ENCODE measurements at regions not wholly inside any gene's neighbourhood (a gene's known extent, or its start where the extent isn't known, plus 50 kb on each side); places are given as distances from the start of the nearest gene placed in this dataset.
"Not testable (repeated sequence)": the region's sequence is repeated elsewhere in the genome, so short reads cannot be mapped to it uniquely, and the experiment has no call there.

- TF ChIP-seq Cebpa-rat (IDR thresholded peaks at IDR 0.05): no peak
- Histone ChIP-seq H3K36me3 (no peaks in the 10 kb centered on the region), H3K4me2 (no peak overlapping the region), H4K20me1 (no peaks in the 10 kb centered on the region; a peak in 2 of 22 replicates), H3K27ac (no peak overlapping the region), H3K4me1 (no peaks in the 10 kb centered on the region), H3K27me3 (no peaks in the 10 kb centered on the region), H3K4me3 (no peak overlapping the region), H3K9ac (no peak overlapping the region), H3K9me3 (replicated peaks in 1 of 11) (no peaks in the 10 kb centered on the region)
Observed at GRCh38 chr5:154590093-154590724, 112.2 kb upstream of the HAND1 start.

DNA sequence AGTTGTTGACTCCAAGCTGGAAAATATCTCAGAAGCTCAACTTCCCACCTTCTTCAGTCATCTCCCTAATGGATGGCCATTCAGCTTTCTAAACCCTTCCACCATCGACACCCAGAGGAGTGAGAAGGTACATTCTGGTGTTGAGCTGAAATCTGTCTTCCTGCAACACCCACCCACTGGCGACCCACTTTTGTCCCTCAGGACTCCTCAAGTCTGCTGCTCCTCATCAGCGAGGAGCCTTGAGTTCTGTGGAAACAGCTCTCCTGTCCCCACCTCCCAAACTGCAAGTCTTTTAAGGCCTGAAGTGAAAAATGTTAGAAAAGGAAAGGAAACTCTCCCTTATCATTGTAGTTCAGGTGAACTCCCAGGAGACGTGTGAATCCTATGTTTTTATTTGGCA lies 111.5 kb upstream of the HAND1 start:
- Histone ChIP-seq H3K4me3 (no peak overlapping the region), H3K36me3 (no peaks in the 10 kb centered on the region), H3K4me1 (no peaks in the 10 kb centered on the region), H3K27ac (no peak overlapping the region), H4K20me1 (no peaks in the 10 kb centered on the region; a peak in 2 of 22 replicates), H3K9me3 (replicated peaks in 1 of 11) (no peaks in the 10 kb centered on the region), H3K27me3 (no peaks in the 10 kb centered on the region), H3K9ac (no peak overlapping the region), H3K4me2 (no peak overlapping the region)
- no peak for TF ChIP-seq Cebpa-rat (IDR thresholded peaks at IDR 0.05)

- not testable (repeated sequence) for H3K27me3 ChIP-seq; H3K4me1 ChIP-seq; H4K20me1 ChIP-seq; H3K4me3 ChIP-seq; H3K9ac ChIP-seq; H3K27ac ChIP-seq; H3K9me3 ChIP-seq (replicated peaks in 1 of 11); H3K4me2 ChIP-seq; H3K36me3 ChIP-seq
Observed at GRCh38 chr5:154588833-154589425, 110.9 kb upstream of the HAND1 start.

DNA sequence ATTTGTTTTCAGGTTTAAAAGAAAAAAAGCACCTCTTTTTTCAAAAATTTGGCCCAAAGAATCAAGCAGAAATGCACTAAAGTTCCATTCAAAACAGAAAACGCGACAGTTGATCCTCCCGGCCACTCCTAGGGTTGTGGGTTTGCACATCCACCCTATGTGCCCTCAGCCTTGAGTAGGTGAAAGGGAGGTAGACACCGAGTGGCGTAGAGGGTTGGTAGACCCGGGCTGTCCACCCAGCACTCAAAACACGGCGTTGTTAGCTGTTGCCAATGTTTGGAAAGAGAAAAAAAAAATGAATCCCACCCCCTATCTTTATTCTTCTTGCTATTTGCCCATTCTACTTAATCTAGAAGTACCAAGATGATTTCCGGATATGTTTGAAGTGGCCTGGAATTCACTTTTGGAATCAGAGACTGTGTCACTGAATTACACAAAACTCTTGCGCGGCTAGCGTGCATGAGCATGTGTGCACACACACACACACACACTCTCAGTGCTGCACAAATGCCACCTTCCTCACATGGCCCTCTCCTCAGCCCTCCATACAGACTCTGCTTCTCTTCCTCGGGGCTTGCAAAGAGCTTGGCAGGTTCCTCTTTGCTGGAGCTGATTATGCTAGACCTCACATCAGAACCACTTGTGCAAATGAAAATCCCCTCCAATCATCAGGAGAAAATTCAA lies 110.2 kb upstream of the HAND1 start:
- Histone ChIP-seq H3K9me3 (replicated peaks in 1 of 11) (no peaks in the 10 kb centered on the region), H3K27me3 (no peaks in the 10 kb centered on the region), H3K4me3 (no peak overlapping the region), H3K4me1 (no peaks in the 10 kb centered on the region), H3K36me3 (no peaks in the 10 kb centered on the region), H3K4me2 (no peak overlapping the region), H3K27ac (no peak overlapping the region), H4K20me1 (no peaks in the 10 kb centered on the region; a peak in 2 of 22 replicates), H3K9ac (no peak overlapping the region)
- TF ChIP-seq Cebpa-rat (IDR thresholded peaks at IDR 0.05): no peak

- no peaks in the 10 kb centered on the region for H3K27me3 ChIP-seq
- H3K4me3 ChIP-seq: no peak overlapping the region
- no peak for TF ChIP-seq Cebpa-rat (IDR thresholded peaks at IDR 0.05)
- no peaks in the 10 kb centered on the region; a peak in 2 of 22 replicates for H4K20me1 ChIP-seq
- no peak overlapping the region for H3K4me2 ChIP-seq
- H3K4me1 ChIP-seq: no peaks in the 10 kb centered on the region
- no peak overlapping the region for H3K27ac ChIP-seq
- H3K9ac ChIP-seq: no peak overlapping the region
- no peaks in the 10 kb centered on the region for H3K36me3 ChIP-seq
- H3K9me3 ChIP-seq (replicated peaks in 1 of 11): no peaks in the 10 kb centered on the region
Observed at GRCh38 chr5:154587123-154588026, 109.3 kb upstream of the HAND1 start.

- Histone ChIP-seq H3K4me3 (no peak overlapping the region), H3K36me3 (no peaks in the 10 kb centered on the region), H3K9ac (no peak overlapping the region), H4K20me1 (no peaks in the 10 kb centered on the region; a peak in 1 of 22 replicates), H3K4me2 (no peak overlapping the region), H3K4me1 (no peaks in the 10 kb centered on the region), H3K27me3 (no peaks in the 10 kb centered on the region), H3K27ac (no peak overlapping the region), H3K9me3 (replicated peaks in 1 of 11) (no peaks in the 10 kb centered on the region)
- no peak for TF ChIP-seq Cebpa-rat (IDR thresholded peaks at IDR 0.05)
Observed at GRCh38 chr5:154583671-154584177, 105.7 kb upstream of the HAND1 start.

DNA sequence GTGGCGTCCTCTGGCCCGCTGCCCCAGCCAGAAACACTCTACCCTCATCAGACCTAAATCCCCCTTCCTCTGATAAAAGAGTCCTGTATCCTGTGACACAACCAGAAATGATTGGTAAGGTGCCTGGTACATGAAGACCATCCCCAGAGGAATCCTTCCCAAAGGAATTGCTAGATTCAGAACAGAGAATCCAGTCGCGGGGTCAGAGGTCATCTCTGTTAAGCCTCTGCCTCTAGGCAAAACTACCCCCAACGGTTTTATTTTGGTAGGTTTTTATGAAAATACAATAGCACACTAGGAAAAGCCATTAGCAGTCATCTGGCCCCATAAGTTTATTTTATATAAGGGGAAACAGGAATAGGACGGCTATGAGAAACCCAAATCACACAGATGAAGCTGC lies 102.4 kb upstream of the HAND1 start:
- no peak for TF ChIP-seq Cebpa-rat (IDR thresholded peaks at IDR 0.05)
- H3K9ac ChIP-seq: no peak overlapping the region
- no peak overlapping the region for H3K4me2 ChIP-seq
- no peaks in the 10 kb centered on the region for H3K36me3 ChIP-seq
- H3K4me1 ChIP-seq: peaks cover 7 to 12% (median 10%) of the 10 kb centered on the region in 10 experiments; a peak in 15 of 20 replicates
- H3K27me3 ChIP-seq: no peaks in the 10 kb centered on the region; a peak in 1 of 22 replicates
- no peak overlapping the region for H3K27ac ChIP-seq
- H4K20me1 ChIP-seq: no peaks in the 10 kb centered on the region
- H3K9me3 ChIP-seq (replicated peaks in 1 of 11): no peaks in the 10 kb centered on the region
- H3K4me3 ChIP-seq: no peak overlapping the region

DNA sequence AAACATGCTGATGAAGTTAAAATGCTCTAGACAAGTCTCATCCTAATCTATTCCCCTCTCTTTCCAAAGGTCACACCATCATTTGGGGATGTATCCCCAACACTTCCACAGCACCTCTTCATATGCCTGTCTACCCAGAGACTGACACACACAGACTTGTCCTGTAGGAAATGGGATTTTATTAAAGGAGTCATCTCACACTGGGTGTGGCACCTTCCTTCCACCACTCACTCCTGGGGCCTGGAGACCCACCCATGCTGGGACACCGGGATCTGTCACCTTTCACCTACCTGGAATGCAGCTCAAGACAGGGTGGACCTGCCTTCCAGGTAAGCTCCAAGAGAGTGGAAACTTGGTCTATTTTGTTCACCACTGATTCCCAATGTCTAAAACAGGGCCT lies 99.4 kb upstream of the HAND1 start:
- Histone ChIP-seq H3K27me3 (no peaks in the 10 kb centered on the region; a peak in 1 of 22 replicates), H3K9me3 (replicated peaks in 1 of 11) (no peaks in the 10 kb centered on the region), H4K20me1 (no peaks in the 10 kb centered on the region), H3K36me3 (no peaks in the 10 kb centered on the region), H3K4me3 (no peak overlapping the region), H3K9ac (no peak overlapping the region), H3K27ac (no peak overlapping the region), H3K4me1 (peaks cover 11 to 25% (median 13%) of the 10 kb centered on the region in 10 experiments; a peak in 16 of 20 replicates), H3K4me2 (no peak overlapping the region)
- no peak for TF ChIP-seq Cebpa-rat (IDR thresholded peaks at IDR 0.05)

DNA sequence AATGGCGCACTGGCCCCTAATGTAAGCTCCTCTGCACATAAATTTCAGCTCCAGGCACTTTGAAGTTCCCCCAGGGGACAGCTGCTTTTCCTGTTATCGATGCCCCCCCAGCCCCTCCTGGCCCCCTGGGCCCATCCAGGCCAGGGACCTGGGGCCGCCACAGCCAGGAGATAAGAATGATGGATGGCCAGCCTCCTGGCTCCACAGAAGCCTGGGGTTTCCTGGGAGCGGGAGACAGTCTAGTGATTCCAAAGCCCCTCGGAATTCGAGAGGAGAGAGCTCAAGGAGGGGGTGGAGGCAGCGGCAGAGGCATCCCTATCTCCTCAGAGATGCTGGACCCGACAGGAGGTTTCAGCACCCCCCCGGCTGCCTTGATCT lies 98.4 kb upstream of the HAND1 start:
- Histone ChIP-seq H3K27ac (no peak overlapping the region), H3K27me3 (no peaks in the 10 kb centered on the region; a peak in 1 of 22 replicates), H3K9ac (no peak overlapping the region), H3K4me1 (peaks cover 11 to 25% (median 13%) of the 10 kb centered on the region in 10 experiments; a peak in 16 of 20 replicates), H3K9me3 (replicated peaks in 1 of 11) (no peaks in the 10 kb centered on the region), H4K20me1 (no peaks in the 10 kb centered on the region), H3K4me3 (no peak overlapping the region), H3K4me2 (peak overlapping the region in 3 of 11 experiments; percentile 4 to 25 (median 24); a peak in 3 of 22 replicates), H3K36me3 (no peaks in the 10 kb centered on the region)
- no peak for TF ChIP-seq Cebpa-rat (IDR thresholded peaks at IDR 0.05)
